T-helper 2 cell treated with Interferon-gamma antibody and Interleukin-4, amounts not matched to agents 5 μg/mL and 100 μg/mL, for 36 hours (primary cell): ENCODE measurements at regions not wholly inside any gene's neighbourhood (a gene's known extent, or its start where the extent isn't known, plus 50 kb on each side); places are given as distances from the start of the nearest gene placed in this dataset.

Experiments
- DNase-seq: peaks from one replicate; pipeline ENCODE4 v3.0.0; 2021; ENCODE audit warnings: low spot score
- H3K27ac Mint-ChIP-seq: one replicate; pipeline ENCODE4 v1.8.0; 2021; ENCODE audit warnings: mild to moderate bottlenecking, mixed read lengths
- H3K27me3 Mint-ChIP-seq: one replicate; pipeline ENCODE4 v1.8.0; 2021; ENCODE audit warnings: low read depth, mixed read lengths
- H3K36me3 Mint-ChIP-seq: one replicate; pipeline ENCODE4 v1.8.0; 2021; ENCODE audit warnings: low read depth, mixed read lengths
- H3K4me1 Mint-ChIP-seq: one replicate; pipeline ENCODE4 v1.8.0; 2021; ENCODE audit warnings: low read depth, mixed read lengths
- H3K4me3 Mint-ChIP-seq: one replicate; pipeline ENCODE4 v1.8.0; 2022; ENCODE audit warnings: mild to moderate bottlenecking, moderate library complexity, mixed read lengths
- H3K9me3 Mint-ChIP-seq: one replicate; pipeline ENCODE4 v1.8.0; 2021; ENCODE audit warnings: mixed read lengths

GRCh38 chr2:67652679-67653078, 255.5 kb downstream of the ETAA1 start:
- H3K36me3 Mint-ChIP-seq = no peaks in the 10 kb centered on the region
- no peaks in the 10 kb centered on the region for H3K27me3 Mint-ChIP-seq
- no peak for DNase-seq
- H3K4me3 Mint-ChIP-seq = no peak overlapping the region
- H3K27ac Mint-ChIP-seq = no peak overlapping the region
- H3K9me3 Mint-ChIP-seq = peaks cover 10% of the 10 kb centered on the region
- H3K4me1 Mint-ChIP-seq = no peaks in the 10 kb centered on the region

DNA sequence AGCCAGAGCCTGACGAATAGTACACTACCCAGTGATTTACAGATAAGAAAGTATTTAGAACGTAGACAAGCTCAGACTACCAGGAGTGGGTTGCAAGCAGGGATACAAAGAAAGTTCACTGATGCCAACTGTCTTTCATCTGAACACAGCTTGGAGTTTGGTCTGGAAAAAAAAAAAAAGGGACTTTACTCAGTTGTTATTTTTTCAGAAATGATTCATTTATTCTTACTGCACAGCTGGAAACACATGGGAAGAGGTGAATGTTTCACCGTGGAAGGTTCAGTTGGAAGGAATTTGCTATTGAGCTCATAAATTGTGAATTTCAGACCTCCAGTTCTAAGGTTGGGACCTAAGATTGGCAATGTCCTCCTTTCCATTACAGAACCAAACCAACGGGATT, 259.7 kb downstream of the ETAA1 start:
- no peaks in the 10 kb centered on the region for H3K4me1 Mint-ChIP-seq
- no peak for DNase-seq
- H3K27me3 Mint-ChIP-seq = no peaks in the 10 kb centered on the region
- peaks cover 7% of the 10 kb centered on the region for H3K9me3 Mint-ChIP-seq
- no peaks in the 10 kb centered on the region for H3K36me3 Mint-ChIP-seq
- H3K27ac Mint-ChIP-seq = no peak overlapping the region
- no peak overlapping the region for H3K4me3 Mint-ChIP-seq

- H3K9me3 Mint-ChIP-seq = peaks cover 1% of the 10 kb centered on the region
- no peak overlapping the region for H3K4me3 Mint-ChIP-seq
Observed at GRCh38 chr2:67658820-67659219, 261.7 kb downstream of the ETAA1 start.

GRCh38 chr2:67660015-67660602, 263.0 kb downstream of the ETAA1 start:
- H3K4me3 Mint-ChIP-seq = no peak overlapping the region
- no peaks in the 10 kb centered on the region for H3K36me3 Mint-ChIP-seq
- no peak overlapping the region for H3K27ac Mint-ChIP-seq
- no peaks in the 10 kb centered on the region for H3K4me1 Mint-ChIP-seq
- no peaks in the 10 kb centered on the region for H3K27me3 Mint-ChIP-seq
- DNase-seq = no peak
- H3K9me3 Mint-ChIP-seq = no peaks in the 10 kb centered on the region

More at GRCh38 chr2:67658820-67659219, 261.7 kb downstream of the ETAA1 start:
- H3K27ac Mint-ChIP-seq = no peak overlapping the region
- no peaks in the 10 kb centered on the region for H3K27me3 Mint-ChIP-seq
- H3K36me3 Mint-ChIP-seq = no peaks in the 10 kb centered on the region
- no peak for DNase-seq
- H3K4me1 Mint-ChIP-seq = no peaks in the 10 kb centered on the region

DNA sequence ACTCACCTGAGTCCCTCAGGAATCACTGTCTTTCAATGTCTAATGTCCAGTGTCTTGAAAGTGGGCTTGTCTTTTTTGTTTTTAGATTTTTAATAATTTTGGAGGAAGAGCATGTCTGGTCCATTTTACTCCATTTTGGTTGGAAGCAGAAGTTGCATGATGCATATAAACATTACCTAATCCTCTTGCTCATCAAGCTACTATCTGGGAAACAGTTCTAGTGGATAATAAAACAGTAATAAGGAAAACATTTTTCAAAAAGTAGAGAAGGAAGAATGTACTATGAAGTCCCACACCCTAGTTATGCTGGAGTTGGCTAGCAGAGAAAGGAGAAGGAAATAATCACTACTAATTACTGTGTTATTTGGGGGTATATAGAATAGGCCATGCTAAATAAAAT, 263.7 kb downstream of the ETAA1 start:
- no peaks in the 10 kb centered on the region for H3K4me1 Mint-ChIP-seq
- no peak overlapping the region for H3K27ac Mint-ChIP-seq
- no peaks in the 10 kb centered on the region for H3K9me3 Mint-ChIP-seq
- no peak for DNase-seq
- H3K4me3 Mint-ChIP-seq = no peak overlapping the region
- no peaks in the 10 kb centered on the region for H3K27me3 Mint-ChIP-seq
- H3K36me3 Mint-ChIP-seq = no peaks in the 10 kb centered on the region

GRCh38 chr2:67662222-67662621, 265.1 kb downstream of the ETAA1 start:
- no peak overlapping the region for H3K27ac Mint-ChIP-seq
- no peaks in the 10 kb centered on the region for H3K36me3 Mint-ChIP-seq
- no peak overlapping the region for H3K4me3 Mint-ChIP-seq
- DNase-seq = no peak
- H3K27me3 Mint-ChIP-seq = no peaks in the 10 kb centered on the region
- H3K4me1 Mint-ChIP-seq = no peaks in the 10 kb centered on the region
- no peaks in the 10 kb centered on the region for H3K9me3 Mint-ChIP-seq

DNA sequence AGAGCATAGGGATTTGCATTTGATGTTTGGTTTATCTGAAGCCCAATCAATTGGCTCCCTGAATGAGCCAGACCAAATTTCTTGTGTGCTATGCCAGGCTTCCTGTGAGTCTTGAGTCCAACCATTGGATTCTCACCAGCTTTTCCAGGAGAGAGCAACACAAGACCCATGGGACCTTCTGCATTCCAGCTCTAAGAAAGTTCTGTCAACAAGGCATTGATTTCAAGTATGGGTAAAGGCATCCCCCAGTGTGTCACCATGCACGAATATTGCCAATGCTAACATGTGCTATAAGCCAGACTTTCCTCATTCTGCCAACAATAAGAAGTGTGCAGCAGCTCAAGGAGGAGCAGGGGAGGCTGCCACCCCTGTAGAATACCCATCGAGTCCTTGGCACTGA, 266.6 kb downstream of the ETAA1 start:
- no peaks in the 10 kb centered on the region for H3K9me3 Mint-ChIP-seq
- H3K4me1 Mint-ChIP-seq = no peaks in the 10 kb centered on the region
- no peak overlapping the region for H3K4me3 Mint-ChIP-seq
- no peak overlapping the region for H3K27ac Mint-ChIP-seq
- H3K27me3 Mint-ChIP-seq = no peaks in the 10 kb centered on the region
- no peak for DNase-seq
- H3K36me3 Mint-ChIP-seq = no peaks in the 10 kb centered on the region

DNA sequence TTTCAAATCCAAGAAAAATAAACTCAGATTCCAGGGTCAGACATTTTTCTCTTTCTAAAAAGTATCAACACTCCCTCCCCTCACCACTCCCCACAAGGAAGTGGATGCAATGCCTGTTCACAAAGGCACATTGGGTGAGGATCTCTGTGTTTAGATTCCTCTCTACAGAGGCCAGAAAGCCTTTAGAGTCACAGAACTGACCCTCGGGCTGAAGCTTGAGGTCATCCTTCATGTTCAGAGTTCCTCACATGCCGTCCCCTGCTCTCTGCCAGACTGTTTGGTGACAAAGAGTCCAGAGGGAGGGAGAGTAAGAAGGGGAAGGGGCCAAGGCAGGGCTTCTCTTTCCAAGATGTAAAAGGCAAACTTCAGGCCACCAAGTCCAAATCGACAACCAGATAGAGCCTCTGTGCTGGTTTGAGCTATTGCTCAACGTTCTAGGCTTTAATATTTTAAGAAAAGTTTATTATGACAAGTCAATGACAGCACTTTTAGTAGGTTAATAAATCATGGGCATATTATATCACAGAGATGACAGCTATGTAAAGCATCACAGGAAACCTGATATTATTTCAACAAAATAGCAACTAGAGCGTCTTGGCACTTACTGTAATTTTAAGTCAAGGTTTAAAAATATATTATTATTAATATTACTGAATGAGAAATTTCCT, 269.4 kb downstream of the ETAA1 start:
- DNase-seq = no peak
- Mint-ChIP-seq H3K4me3 (no peak overlapping the region), H3K9me3 (no peaks in the 10 kb centered on the region)

GRCh38 chr2:67667054-67667908, 270.1 kb downstream of the ETAA1 start:
- Mint-ChIP-seq H3K9me3 (no peaks in the 10 kb centered on the region), H3K4me3 (no peak overlapping the region), H3K27me3 (no peaks in the 10 kb centered on the region), H3K27ac (no peak overlapping the region), H3K4me1 (no peaks in the 10 kb centered on the region), H3K36me3 (no peaks in the 10 kb centered on the region)
- DNase-seq = no peak

More for the DNA sequence above, 269.4 kb downstream of the ETAA1 start:
- Mint-ChIP-seq H3K27ac (no peak overlapping the region), H3K27me3 (no peaks in the 10 kb centered on the region), H3K4me1 (no peaks in the 10 kb centered on the region), H3K36me3 (no peaks in the 10 kb centered on the region)

DNA sequence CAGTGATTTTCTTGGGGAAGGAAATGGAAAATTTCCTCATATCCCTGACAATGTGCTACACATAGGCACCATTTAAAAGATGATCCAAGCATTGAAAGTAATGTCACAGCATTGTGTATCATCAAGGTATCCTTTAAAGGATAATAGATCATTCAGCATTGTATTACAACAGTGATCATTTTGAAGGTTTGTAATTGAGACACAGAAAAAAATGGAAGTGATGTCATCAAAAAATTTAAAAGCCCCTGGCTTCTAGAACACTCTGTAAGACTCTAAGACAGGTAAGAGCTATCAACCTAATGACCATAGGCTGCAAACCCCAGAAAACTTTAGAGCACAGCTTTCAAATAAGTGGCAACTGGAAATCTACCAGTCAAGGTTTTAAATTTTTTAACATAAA, 271.4 kb downstream of the ETAA1 start:
- H3K36me3 Mint-ChIP-seq = no peaks in the 10 kb centered on the region
- H3K27me3 Mint-ChIP-seq = no peaks in the 10 kb centered on the region
- no peak overlapping the region for H3K4me3 Mint-ChIP-seq
- H3K4me1 Mint-ChIP-seq = no peaks in the 10 kb centered on the region
- H3K9me3 Mint-ChIP-seq = no peaks in the 10 kb centered on the region
- DNase-seq = no peak
- H3K27ac Mint-ChIP-seq = no peak overlapping the region

DNA sequence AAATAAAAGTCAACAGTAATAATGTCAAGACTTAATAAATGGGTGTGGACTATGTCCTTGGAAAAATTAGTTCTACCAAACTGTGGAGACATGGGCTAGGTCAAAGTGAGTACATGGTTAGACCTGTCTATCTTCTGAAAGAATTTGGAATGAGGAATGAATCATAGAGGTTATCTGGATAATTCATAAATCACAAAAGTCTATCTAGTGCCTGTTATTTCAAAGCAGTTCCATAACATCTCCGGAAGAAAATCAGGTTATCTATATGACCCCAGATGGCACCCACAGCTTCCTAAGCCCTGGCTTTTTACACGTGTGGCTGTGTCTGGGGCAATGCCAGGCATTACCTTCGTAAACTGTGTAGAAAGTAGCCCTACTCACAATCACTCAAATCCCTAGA, 272.0 kb downstream of the ETAA1 start:
- Mint-ChIP-seq H3K27ac (no peak overlapping the region), H3K27me3 (no peaks in the 10 kb centered on the region), H3K36me3 (no peaks in the 10 kb centered on the region), H3K4me3 (no peak overlapping the region), H3K9me3 (no peaks in the 10 kb centered on the region), H3K4me1 (no peaks in the 10 kb centered on the region)
- no peak for DNase-seq

- H3K9me3 Mint-ChIP-seq = no peaks in the 10 kb centered on the region
- H3K27me3 Mint-ChIP-seq = no peaks in the 10 kb centered on the region
- no peaks in the 10 kb centered on the region for H3K4me1 Mint-ChIP-seq
- DNase-seq = no peak
- no peaks in the 10 kb centered on the region for H3K36me3 Mint-ChIP-seq
- H3K4me3 Mint-ChIP-seq = no peak overlapping the region
- H3K27ac Mint-ChIP-seq = no peak overlapping the region
Observed at GRCh38 chr2:67669766-67670165, 272.6 kb downstream of the ETAA1 start.

- Mint-ChIP-seq H3K4me1 (no peaks in the 10 kb centered on the region), H3K27ac (no peak overlapping the region), H3K27me3 (no peaks in the 10 kb centered on the region), H3K4me3 (no peak overlapping the region), H3K36me3 (no peaks in the 10 kb centered on the region), H3K9me3 (no peaks in the 10 kb centered on the region)
- no peak for DNase-seq
Observed at GRCh38 chr2:67670747-67671183, 273.6 kb downstream of the ETAA1 start.
